B cell (primary cell): ENCODE measurements at regions not wholly inside any gene's neighbourhood (a gene's known extent, or its start where the extent isn't known, plus 50 kb on each side); places are given as distances from the start of the nearest gene placed in this dataset.

Experiments used
- ATAC-seq: fragments of 200-7000 bp; cut with Tn5 transposase; one replicate; pipeline ENCODE4 v1.10.0; 2021; ENCODE audit warnings: low read depth, mild to moderate bottlenecking, moderate number of reproducible peaks, moderate library complexity
- CTCF ChIA-PET: fragments of 350-600 bp; sonication (Branson Sonifier 250); formaldehyde crosslinking; loops from one replicate; lab custom pipeline; 2021; ENCODE audit warnings: antibody characterized with exemption, inconsistent platforms; lab: Charles Lee
- POLR2A ChIA-PET: fragments of 350-600 bp; sonication (Branson Sonifier 250); formaldehyde crosslinking; loops from one replicate; lab custom pipeline; 2021; ENCODE audit warnings: antibody characterized with exemption; lab: Charles Lee
- DNase-seq: peaks from one replicate; pipeline ENCODE4 v3.0.0; 2013
- H2AFZ ChIP-seq: 2 replicates; pipeline ENCODE4 v1.6.1; 2012; ENCODE audit warnings: mild to moderate bottlenecking, low read depth, low read length; ENCODE audit not compliant: insufficient read depth, poor library complexity, severe bottlenecking
- H3K27ac ChIP-seq, 2 donors: 1 replicate in 1 of 2; 2 replicates in 1 of 2; pipeline ENCODE4 v1.5.1; 2012 to 2013; ENCODE audit warnings: low read length in 2 of 2, mild to moderate bottlenecking in 2 of 2, moderate library complexity in 1 of 2
- H3K27me3 ChIP-seq, 4 experiments: fragments of 200-600 bp in 1 of 4; sonication (generic) in 1 of 4; replicated peaks in 1 of 4; 1 replicate in 2 of 4; 2 replicates in 2 of 4; pipeline versions ENCODE4 v1.6.1 to v1.7.0; 2013 to 2016; ENCODE audit warnings: low read length in 3 of 4, mild to moderate bottlenecking in 2 of 4, mixed read lengths in 1 of 4, moderate library complexity in 1 of 4; ENCODE audit not compliant: insufficient read depth in 4 of 4, control insufficient read depth in 3 of 4; ENCODE audit errors: control extremely low read depth in 1 of 4
- H3K36me3 ChIP-seq, 2 experiments: replicated peaks in 1 of 2; 1 replicate in 1 of 2; 2 replicates in 1 of 2; pipeline versions ENCODE4 v1.6.1 to v1.7.1; 2013; ENCODE audit warnings: low read length in 1 of 2; ENCODE audit not compliant: insufficient read depth in 2 of 2, control insufficient read depth in 1 of 2; ENCODE audit errors: control extremely low read depth in 1 of 2, extremely low read depth in 1 of 2
- H3K4me1 ChIP-seq, 2 donors: fragments of 200-600 bp in 1 of 2; sonication (generic) in 1 of 2; 1 replicate in 1 of 2; 2 replicates in 1 of 2; pipeline versions ENCODE4 v1.5.1 to v1.6.1; 2013 to 2017; ENCODE audit warnings: low read length in 2 of 2; ENCODE audit not compliant: control insufficient read depth in 2 of 2, insufficient read depth in 2 of 2
- H3K4me2 ChIP-seq: replicated peaks from 2 replicates; pipeline ENCODE3; 2012; ENCODE audit warnings: mild to moderate bottlenecking, low read depth, low read length; ENCODE audit not compliant: poor library complexity, severe bottlenecking
- H3K4me3 ChIP-seq, 5 experiments: fragments of 200-600 bp in 1 of 5; sonication (generic) in 1 of 5; 1 replicate in 3 of 5; 2 replicates in 2 of 5; pipeline versions ENCODE4 v1.5.1 to v1.7.0; 2011 to 2016; ENCODE audit warnings: low read length in 4 of 5, mild to moderate bottlenecking in 4 of 5, low read depth in 2 of 5, control low read depth in 1 of 5, moderate library complexity in 1 of 5; ENCODE audit not compliant: insufficient read depth in 1 of 5; ENCODE audit errors: control extremely low read depth in 1 of 5, extremely low read depth in 1 of 5
- H3K79me2 ChIP-seq: fragments of 200-600 bp; sonication (generic); one replicate; pipeline ENCODE4 v1.6.0; 2016; ENCODE audit warnings: low read length; ENCODE audit not compliant: control insufficient read depth, insufficient read depth
- H3K9ac ChIP-seq: fragments of 200-600 bp; sonication (generic); 2 replicates; pipeline ENCODE4 v1.6.1; 2017; ENCODE audit warnings: mild to moderate bottlenecking, low read length, moderate library complexity
- H3K9me3 ChIP-seq, 3 donors: one replicate each; pipeline versions ENCODE4 v1.6.1 to v1.7.1; 2013; ENCODE audit warnings: low read length in 2 of 3; ENCODE audit not compliant: control insufficient read depth in 2 of 3, insufficient read depth in 1 of 3; ENCODE audit errors: control extremely low read depth in 1 of 3
- H4K20me1 ChIP-seq: 2 replicates; pipeline ENCODE4 v1.6.0; 2012; ENCODE audit warnings: mild to moderate bottlenecking, low read length; ENCODE audit not compliant: insufficient read depth, control insufficient read depth, poor library complexity, severe bottlenecking
- H3K27ac Mint-ChIP-seq: one replicate; pipeline ENCODE4 v1.8.0; 2021; ENCODE audit warnings: mixed read lengths
- H3K27me3 Mint-ChIP-seq: one replicate; pipeline ENCODE4 v1.8.0; 2021; ENCODE audit warnings: mixed read lengths
- H3K4me1 Mint-ChIP-seq: one replicate; pipeline ENCODE4 v1.8.0; 2021; ENCODE audit warnings: mixed read lengths
- H3K4me3 Mint-ChIP-seq: one replicate; pipeline ENCODE4 v1.8.0; 2021; ENCODE audit warnings: mixed read lengths
- H3K9me3 Mint-ChIP-seq: one replicate; pipeline ENCODE4 v1.8.0; 2022; ENCODE audit warnings: mixed read lengths; ENCODE audit not compliant: insufficient read depth
- EZH2 ChIP-seq: IDR thresholded peaks from 2 replicates; pipeline ENCODE4 v1.6.1; 2012; ENCODE audit warnings: borderline replicate concordance, low read depth, mild to moderate bottlenecking, moderate library complexity, low read length; ENCODE audit not compliant: insufficient read depth, poor library complexity, severe bottlenecking
- WGBS: methylation state at CpG from one replicate; pipeline ENCODE4 v1.1.5; 2013; ENCODE audit warnings: missing lambda C conversion rate; ENCODE audit not compliant: insufficient coverage; 5-methylcytosine and 5-hydroxymethylcytosine counted together
- intact Hi-C: fragments of 100-400 bp; cut with micrococcal nuclease; formaldehyde crosslinking; loops from one replicate; pipeline ENCODE4 v1.10.0; 2022
- TF ChIP-seq, protein P1 (sequence below): fragments of 200-600 bp; IDR thresholded peaks from one replicate; pipeline ENCODE4 v1.8.0; 2022; ENCODE audit warnings: antibody characterized with exemption, mild to moderate bottlenecking

DNA sequence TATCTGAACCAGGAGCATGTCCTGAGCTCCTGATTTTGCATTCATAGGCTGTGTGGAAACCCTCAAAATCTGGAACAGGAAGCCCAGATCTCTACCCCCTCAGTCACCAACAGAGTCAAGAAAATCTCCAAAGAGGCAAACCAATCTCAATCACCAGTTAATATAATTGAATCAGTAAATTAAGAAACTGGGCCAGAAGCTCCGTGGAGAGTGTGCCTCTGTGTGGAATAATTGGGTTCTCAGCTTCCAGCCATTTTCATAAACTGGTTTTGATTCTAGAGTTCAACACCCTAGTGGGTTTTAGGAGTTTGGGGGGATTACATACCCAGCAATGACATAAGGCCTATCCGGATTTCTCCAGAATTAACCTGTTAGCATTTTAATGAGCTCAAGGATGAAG, 362.9 kb downstream of the IRX2 start:
- H3K27ac Mint-ChIP-seq, result no peak overlapping the region
- H3K4me2 ChIP-seq, result no peak overlapping the region
- no peaks in the 10 kb centered on the region for H3K9me3 Mint-ChIP-seq
- H3K36me3 ChIP-seq, result no peaks in the 10 kb centered on the region
- H3K9me3 ChIP-seq, result peaks cover 0 to 22% (median 0%) of the 10 kb centered on the region in 3 donors
- no peak overlapping the region for H3K9ac ChIP-seq
- TF ChIP-seq, protein P1, sequence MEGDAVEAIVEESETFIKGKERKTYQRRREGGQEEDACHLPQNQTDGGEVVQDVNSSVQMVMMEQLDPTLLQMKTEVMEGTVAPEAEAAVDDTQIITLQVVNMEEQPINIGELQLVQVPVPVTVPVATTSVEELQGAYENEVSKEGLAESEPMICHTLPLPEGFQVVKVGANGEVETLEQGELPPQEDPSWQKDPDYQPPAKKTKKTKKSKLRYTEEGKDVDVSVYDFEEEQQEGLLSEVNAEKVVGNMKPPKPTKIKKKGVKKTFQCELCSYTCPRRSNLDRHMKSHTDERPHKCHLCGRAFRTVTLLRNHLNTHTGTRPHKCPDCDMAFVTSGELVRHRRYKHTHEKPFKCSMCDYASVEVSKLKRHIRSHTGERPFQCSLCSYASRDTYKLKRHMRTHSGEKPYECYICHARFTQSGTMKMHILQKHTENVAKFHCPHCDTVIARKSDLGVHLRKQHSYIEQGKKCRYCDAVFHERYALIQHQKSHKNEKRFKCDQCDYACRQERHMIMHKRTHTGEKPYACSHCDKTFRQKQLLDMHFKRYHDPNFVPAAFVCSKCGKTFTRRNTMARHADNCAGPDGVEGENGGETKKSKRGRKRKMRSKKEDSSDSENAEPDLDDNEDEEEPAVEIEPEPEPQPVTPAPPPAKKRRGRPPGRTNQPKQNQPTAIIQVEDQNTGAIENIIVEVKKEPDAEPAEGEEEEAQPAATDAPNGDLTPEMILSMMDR, result no peak
- no peak for TF ChIP-seq EZH2
- no peak overlapping the region for H2AFZ ChIP-seq
- ChIA-PET POLR2A (no interaction called here), CTCF (no interaction called here)
- ATAC-seq (no peak), DNase-seq (no peak)
- WGBS, result no CpG with 5 or more reads among the region's 2 CpGs
- intact Hi-C loops, result no loop called here
- no peaks in the 10 kb centered on the region for H3K4me1 Mint-ChIP-seq
- no peaks in the 10 kb centered on the region for H3K27me3 ChIP-seq
- H3K4me3 ChIP-seq, result no peak overlapping the region
- no peaks in the 10 kb centered on the region for H4K20me1 ChIP-seq
- H3K79me2 ChIP-seq, result no peaks in the 10 kb centered on the region
- H3K4me3 Mint-ChIP-seq, result no peak overlapping the region
- no peaks in the 10 kb centered on the region for H3K27me3 Mint-ChIP-seq
- H3K27ac ChIP-seq, result no peak overlapping the region
- H3K4me1 ChIP-seq, result no peaks in the 10 kb centered on the region

DNA sequence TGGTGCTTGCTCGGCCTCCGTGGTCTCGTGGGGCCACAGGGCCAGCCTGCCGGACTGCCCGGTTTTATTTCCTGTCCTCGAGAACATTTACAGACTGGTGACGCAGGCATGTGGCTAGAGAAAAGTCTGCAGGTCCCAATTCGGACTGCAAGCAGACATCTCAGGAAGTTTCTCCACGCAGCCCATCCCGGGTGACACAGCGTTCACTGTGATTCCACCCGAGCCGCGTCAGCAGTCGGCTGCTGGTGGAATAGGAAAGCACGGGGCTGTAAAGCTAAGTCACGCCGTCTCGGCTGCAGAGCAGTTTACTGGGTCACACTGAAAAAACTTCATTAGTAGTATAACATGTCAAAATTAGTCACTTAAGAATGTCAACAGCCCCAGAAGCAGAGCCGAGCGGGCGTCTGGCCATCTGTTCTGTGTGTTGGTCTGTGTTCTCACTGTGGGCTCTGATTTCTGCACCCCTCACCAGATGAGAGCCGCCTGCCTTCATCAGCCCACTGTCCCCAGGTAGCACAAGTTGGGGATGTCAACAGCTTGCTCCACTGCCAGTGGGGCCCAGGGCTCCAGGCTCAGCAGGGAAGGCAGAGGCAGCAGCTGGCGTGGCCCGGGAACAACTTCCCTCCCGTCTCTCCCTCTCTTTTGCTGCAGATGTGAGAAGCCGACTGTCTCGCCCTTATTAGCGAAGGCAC, 363.7 kb downstream of the IRX2 start:
- 77% methylated on average over 23 of the region's 29 CpGs for whole genome bisulfite sequencing
- no peaks in the 10 kb centered on the region for H3K4me1 Mint-ChIP-seq
- ChIA-PET POLR2A (no interaction called here), CTCF (no interaction called here)
- no peaks in the 10 kb centered on the region for H3K27me3 Mint-ChIP-seq
- Histone ChIP-seq H3K79me2 (no peaks in the 10 kb centered on the region), H4K20me1 (no peaks in the 10 kb centered on the region), H3K9ac (no peak overlapping the region), H3K27me3 (no peaks in the 10 kb centered on the region), H3K27ac (no peak overlapping the region), H3K9me3 (peaks cover 0 to 26% (median 0%) of the 10 kb centered on the region in 3 donors), H2AFZ (no peak overlapping the region), H3K4me1 (no peaks in the 10 kb centered on the region), H3K36me3 (no peaks in the 10 kb centered on the region), H3K4me2 (no peak overlapping the region), H3K4me3 (no peak overlapping the region)
- DNase-seq (no peak), ATAC-seq (no peak)
- no peak overlapping the region for H3K4me3 Mint-ChIP-seq
- intact Hi-C loops, result no loop called here
- no peak for TF ChIP-seq EZH2
- TF ChIP-seq, protein P1, result no peak
- no peaks in the 10 kb centered on the region for H3K9me3 Mint-ChIP-seq
- H3K27ac Mint-ChIP-seq, result no peak overlapping the region
